H9 (cell line): ENCODE measurements at regions not wholly inside any gene's neighbourhood (a gene's known extent, or its start where the extent isn't known, plus 50 kb on each side); places are given as distances from the start of the nearest gene placed in this dataset.

Source experiments
- DNase-seq: peaks from one replicate; pipeline ENCODE4 v3.0.0-alpha.2; 2017
- H2AFZ ChIP-seq: one replicate; pipeline ENCODE4 v1.6.1; 2013; ENCODE audit warnings: mild to moderate bottlenecking, low read length, control low read depth, moderate library complexity
- H2AK5ac ChIP-seq: 2 replicates; pipeline ENCODE4 v1.6.1; 2013; ENCODE audit warnings: low read length, control low read depth, mixed read lengths; ENCODE audit not compliant: insufficient read length
- H2BK120ac ChIP-seq: one replicate; pipeline ENCODE4 v1.6.1; 2013; ENCODE audit warnings: low read depth, mild to moderate bottlenecking, low read length, control low read depth, inconsistent platforms; ENCODE audit not compliant: poor library complexity, severe bottlenecking
- H2BK12ac ChIP-seq: 2 replicates; pipeline ENCODE4 v1.6.1; 2013; ENCODE audit warnings: low read length, control low read depth, mixed read lengths, low read depth; ENCODE audit not compliant: insufficient read length
- H2BK15ac ChIP-seq: 2 replicates; pipeline ENCODE4 v1.6.1; 2013; ENCODE audit warnings: low read depth, low read length, control low read depth
- H2BK20ac ChIP-seq: one replicate; pipeline ENCODE4 v1.6.1; 2013; ENCODE audit warnings: low read depth, mild to moderate bottlenecking, low read length, control low read depth, inconsistent platforms; ENCODE audit not compliant: poor library complexity, severe bottlenecking
- H2BK5ac ChIP-seq: 2 replicates; pipeline ENCODE4 v1.6.1; 2013; ENCODE audit warnings: low read length, control low read depth, mixed read lengths; ENCODE audit not compliant: insufficient read length
- H3K14ac ChIP-seq: 2 replicates; pipeline ENCODE4 v1.6.1; 2013; ENCODE audit warnings: low read length, control low read depth; ENCODE audit not compliant: insufficient read depth
- H3K18ac ChIP-seq: 2 replicates; pipeline ENCODE4 v1.6.1; 2013; ENCODE audit warnings: low read depth, mild to moderate bottlenecking, mixed read lengths, low read length, control low read depth; ENCODE audit not compliant: insufficient read length
- H3K23ac ChIP-seq: 2 replicates; pipeline ENCODE4 v1.6.1; 2013; ENCODE audit warnings: low read length, control low read depth, mixed read lengths, low read depth; ENCODE audit not compliant: insufficient read length
- H3K23me2 ChIP-seq: 2 replicates; pipeline ENCODE4 v1.6.1; 2013; ENCODE audit warnings: low read depth, mild to moderate bottlenecking, mixed read lengths, low read length, control low read depth; ENCODE audit not compliant: insufficient read length, poor library complexity, severe bottlenecking
- H3K27ac ChIP-seq: 2 replicates; pipeline ENCODE4 v1.5.1; 2013; ENCODE audit warnings: low read length, control low read depth, mixed read lengths, low read depth; ENCODE audit not compliant: insufficient read length
- H3K27me3 ChIP-seq: 2 replicates; pipeline ENCODE4 v1.6.1; 2013; ENCODE audit warnings: low read length, control low read depth, inconsistent platforms; ENCODE audit not compliant: insufficient read depth
- H3K4ac ChIP-seq: 2 replicates; pipeline ENCODE4 v1.6.1; 2013; ENCODE audit warnings: low read depth, mild to moderate bottlenecking, control low read depth, inconsistent platforms, low read length, moderate library complexity
- H3K4me1 ChIP-seq: 2 replicates; pipeline ENCODE4 v1.6.1; 2013; ENCODE audit warnings: low read length, control low read depth, inconsistent platforms; ENCODE audit not compliant: insufficient read depth
- H3K4me2 ChIP-seq: 2 replicates; pipeline ENCODE4 v1.6.1; 2013; ENCODE audit warnings: low read length, control low read depth, mixed read lengths; ENCODE audit not compliant: insufficient read length, insufficient read depth
- H3K56ac ChIP-seq: 2 replicates; pipeline ENCODE4 v1.6.1; 2013; ENCODE audit warnings: low read depth, mild to moderate bottlenecking, mixed read lengths, low read length, control low read depth; ENCODE audit not compliant: insufficient read length
- H3K79me1 ChIP-seq: 2 replicates; pipeline ENCODE4 v1.6.1; 2013; ENCODE audit warnings: low read depth, mild to moderate bottlenecking, moderate library complexity, low read length, control low read depth, inconsistent platforms; ENCODE audit not compliant: insufficient read depth, poor library complexity, severe bottlenecking
- H3K79me2 ChIP-seq: 2 replicates; pipeline ENCODE4 v1.6.1; 2013; ENCODE audit warnings: low read length, control low read depth, inconsistent platforms; ENCODE audit not compliant: insufficient read depth
- H3K9ac ChIP-seq: 2 replicates; pipeline ENCODE4 v1.6.1; 2013; ENCODE audit warnings: low read length, control low read depth, mixed read lengths; ENCODE audit not compliant: insufficient read length; ENCODE audit errors: extremely low read depth
- H3K9me3 ChIP-seq: one replicate; pipeline ENCODE4 v1.6.1; 2013; ENCODE audit warnings: low read depth, low read length, inconsistent platforms; ENCODE audit not compliant: control insufficient read depth
- H3T11ph ChIP-seq: one replicate; pipeline ENCODE4 v1.6.1; 2013; ENCODE audit warnings: mild to moderate bottlenecking, low read length, control low read depth, inconsistent platforms
- H4K20me1 ChIP-seq: one replicate; pipeline ENCODE4 v1.6.1; 2013; ENCODE audit not compliant: control insufficient read depth, insufficient read length, insufficient read depth
- H4K5ac ChIP-seq: 2 replicates; pipeline ENCODE4 v1.6.1; 2013; ENCODE audit warnings: low read depth, mild to moderate bottlenecking, mixed read lengths, low read length, control low read depth; ENCODE audit not compliant: insufficient read length
- H4K8ac ChIP-seq: replicated peaks from 2 replicates; pipeline ENCODE4 v1.6.1; 2013; ENCODE audit warnings: low read length, control low read depth, mixed read lengths, low read depth; ENCODE audit not compliant: insufficient read length
- H4K91ac ChIP-seq: 2 replicates; pipeline ENCODE4 v1.6.1; 2013; ENCODE audit warnings: low read depth, mild to moderate bottlenecking, moderate library complexity, mixed read lengths, low read length, control low read depth; ENCODE audit not compliant: insufficient read length
- H3K27ac Mint-ChIP-seq, 3 experiments: 2 replicates in 2 of 3; 3 replicates in 1 of 3; pipeline ENCODE4 v1.8.0; 2020 to 2021; ENCODE audit warnings: mixed read lengths in 3 of 3, mild to moderate bottlenecking in 1 of 3, moderate library complexity in 1 of 3
- H3K27me3 Mint-ChIP-seq: 2 replicates; pipeline ENCODE4 v1.8.0; 2021; ENCODE audit warnings: low read depth, mild to moderate bottlenecking, moderate library complexity, mixed read lengths
- H3K36me3 Mint-ChIP-seq, 3 experiments: 2 replicates in 2 of 3; 3 replicates in 1 of 3; pipeline ENCODE4 v1.8.0; 2020 to 2021; ENCODE audit warnings: low read depth in 3 of 3, mixed read lengths in 3 of 3; ENCODE audit not compliant: insufficient read depth in 1 of 3
- H3K4me1 Mint-ChIP-seq, 2 experiments: 2 replicates each; pipeline ENCODE4 v1.8.0; 2020; ENCODE audit warnings: mixed read lengths in 2 of 2
- H3K4me3 Mint-ChIP-seq, 2 experiments: 2 replicates in 1 of 2; 3 replicates in 1 of 2; pipeline ENCODE4 v1.8.0; 2020 to 2021; ENCODE audit warnings: mild to moderate bottlenecking in 2 of 2, mixed read lengths in 2 of 2, moderate library complexity in 1 of 2
- H3K9me3 Mint-ChIP-seq, 2 experiments: 2 replicates in 1 of 2; 3 replicates in 1 of 2; pipeline ENCODE4 v1.8.0; 2020; ENCODE audit warnings: mild to moderate bottlenecking in 2 of 2, mixed read lengths in 2 of 2, moderate library complexity in 1 of 2
- WGBS: extraction: QIAGEN DNeasy Blood & Tissue Kit; methylation state at CpG from one replicate; pipeline ENCODE4 v1.1.7; 2013; ENCODE audit warnings: missing lambda C conversion rate, low lambda C conversion rate, mixed read lengths; ENCODE audit not compliant: insufficient read length; ENCODE audit errors: extremely low coverage; 5-methylcytosine and 5-hydroxymethylcytosine counted together
- TF ChIP-seq, protein P1 (sequence below): fragments of 200-600 bp; sonication (generic); conservative IDR thresholded peaks from 3 replicates; pipeline ENCODE4 v1.8.0; 2021; ENCODE audit warnings: antibody characterized with exemption, mild to moderate bottlenecking

DNA sequence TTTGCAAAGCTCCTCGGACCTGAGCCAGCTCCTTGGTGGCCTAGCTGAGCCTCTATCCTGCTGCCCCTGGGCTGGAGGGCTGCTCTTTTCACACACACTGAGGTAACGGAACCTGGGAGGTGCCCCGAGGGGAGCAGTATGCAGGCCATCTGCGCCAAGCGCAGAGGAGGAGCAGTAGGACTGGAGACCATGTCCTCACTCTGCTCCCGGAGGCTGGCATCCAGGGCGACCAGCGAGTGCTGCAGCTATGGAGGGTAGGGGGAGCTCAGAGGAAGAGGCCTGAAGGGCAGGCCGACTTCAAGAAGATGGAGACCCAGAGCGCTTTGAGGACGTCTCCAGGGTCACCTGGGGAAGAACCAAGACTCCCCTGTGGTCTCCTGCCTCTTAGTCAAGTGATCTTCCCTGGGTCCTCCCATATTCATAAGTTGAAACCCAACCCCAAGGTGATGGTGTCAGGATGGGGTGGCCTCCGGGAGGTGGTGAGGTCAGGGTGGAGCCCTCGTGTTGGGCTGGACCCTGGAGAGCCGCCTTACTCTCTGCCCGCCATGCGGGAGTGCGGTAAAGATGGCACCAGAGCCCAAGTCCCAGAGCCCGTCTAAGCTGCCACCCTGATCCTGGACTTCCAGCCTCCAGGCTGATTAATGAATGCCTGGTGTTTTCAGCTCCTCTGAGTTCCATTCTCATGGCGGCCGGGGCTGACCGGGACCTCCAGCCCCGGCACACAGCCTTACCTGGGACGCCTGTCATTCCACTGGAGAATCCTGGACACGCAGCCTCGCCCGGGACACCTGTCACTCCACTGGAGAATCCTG lies 160.7 kb downstream of the NDUFA10 start:
- H2BK120ac ChIP-seq: no peak overlapping the region
- H3K4me2 ChIP-seq: no peak overlapping the region
- no peak overlapping the region for H2AK5ac ChIP-seq
- no peak overlapping the region for H3K56ac ChIP-seq
- DNase-seq: no peak
- H3K79me2 ChIP-seq: no peaks in the 10 kb centered on the region
- H3K9me3 Mint-ChIP-seq: no peaks in the 10 kb centered on the region
- no peaks in the 10 kb centered on the region for H3K36me3 Mint-ChIP-seq
- H3K9ac ChIP-seq: no peak overlapping the region
- TF ChIP-seq, protein P1, sequence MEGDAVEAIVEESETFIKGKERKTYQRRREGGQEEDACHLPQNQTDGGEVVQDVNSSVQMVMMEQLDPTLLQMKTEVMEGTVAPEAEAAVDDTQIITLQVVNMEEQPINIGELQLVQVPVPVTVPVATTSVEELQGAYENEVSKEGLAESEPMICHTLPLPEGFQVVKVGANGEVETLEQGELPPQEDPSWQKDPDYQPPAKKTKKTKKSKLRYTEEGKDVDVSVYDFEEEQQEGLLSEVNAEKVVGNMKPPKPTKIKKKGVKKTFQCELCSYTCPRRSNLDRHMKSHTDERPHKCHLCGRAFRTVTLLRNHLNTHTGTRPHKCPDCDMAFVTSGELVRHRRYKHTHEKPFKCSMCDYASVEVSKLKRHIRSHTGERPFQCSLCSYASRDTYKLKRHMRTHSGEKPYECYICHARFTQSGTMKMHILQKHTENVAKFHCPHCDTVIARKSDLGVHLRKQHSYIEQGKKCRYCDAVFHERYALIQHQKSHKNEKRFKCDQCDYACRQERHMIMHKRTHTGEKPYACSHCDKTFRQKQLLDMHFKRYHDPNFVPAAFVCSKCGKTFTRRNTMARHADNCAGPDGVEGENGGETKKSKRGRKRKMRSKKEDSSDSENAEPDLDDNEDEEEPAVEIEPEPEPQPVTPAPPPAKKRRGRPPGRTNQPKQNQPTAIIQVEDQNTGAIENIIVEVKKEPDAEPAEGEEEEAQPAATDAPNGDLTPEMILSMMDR: no peak
- H2BK5ac ChIP-seq: no peak overlapping the region
- H2BK15ac ChIP-seq: no peak overlapping the region
- no peak overlapping the region for H3K18ac ChIP-seq
- H2AFZ ChIP-seq: no peak overlapping the region
- no peaks in the 10 kb centered on the region for H3K79me1 ChIP-seq
- WGBS: no CpG with 5 or more reads among the region's 26 CpGs
- H3K4me3 Mint-ChIP-seq: no peak overlapping the region
- H3K4me1 Mint-ChIP-seq: peaks cover 3 to 6% of the 10 kb centered on the region in 2 experiments
- no peak overlapping the region for H3K14ac ChIP-seq
- no peak overlapping the region for H3K27ac ChIP-seq
- H4K5ac ChIP-seq: no peak overlapping the region
- no peaks in the 10 kb centered on the region for H3K23me2 ChIP-seq
- peaks cover 6% of the 10 kb centered on the region; the same call in 1 of the 2 replicates for H3K27me3 Mint-ChIP-seq
- H2BK12ac ChIP-seq: no peak overlapping the region
- no peaks in the 10 kb centered on the region for H3K4me1 ChIP-seq
- no peak overlapping the region for H4K8ac ChIP-seq
- peaks cover 24% of the 10 kb centered on the region for H3K9me3 ChIP-seq
- no peak overlapping the region for H2BK20ac ChIP-seq
- no peak overlapping the region for H3K4ac ChIP-seq
- H4K91ac ChIP-seq: no peak overlapping the region
- H3K23ac ChIP-seq: no peak overlapping the region
- no peaks in the 10 kb centered on the region for H3K27me3 ChIP-seq
- H3T11ph ChIP-seq: no peak overlapping the region
- no peaks in the 10 kb centered on the region for H4K20me1 ChIP-seq
- H3K27ac Mint-ChIP-seq: no peak overlapping the region
